Suprapubic skin (tissue), 4 donors: ENCODE measurements at regions not wholly inside any gene's neighbourhood (a gene's known extent, or its start where the extent isn't known, plus 50 kb on each side); places are given as distances from the start of the nearest gene placed in this dataset.
"Not testable (repeated sequence)": the region's sequence is repeated elsewhere in the genome, so short reads cannot be mapped to it uniquely, and the experiment has no call there.

Experiments
- POLR2A ChIP-seq, 2 donors: fragments of 450-650 bp; IDR thresholded peaks; one replicate each; pipeline ENCODE4 v1.6.1; 2017; ENCODE audit warnings: antibody characterized with exemption in 2 of 2, mild to moderate bottlenecking in 2 of 2, moderate library complexity in 2 of 2
- POLR2AphosphoS5 ChIP-seq, 3 donors: sonication (generic); formaldehyde crosslinking; IDR thresholded peaks; one replicate each; pipeline ENCODE4 v1.6.1; 2017; ENCODE audit warnings: antibody characterized with exemption in 3 of 3
- TF ChIP-seq, protein P1 (sequence below), 2 donors: fragments of 200-600 bp in 1 of 2; fragments of 450-650 bp in 1 of 2; sonication (generic) in 1 of 2; IDR thresholded peaks; one replicate each; pipeline ENCODE4 v1.5.1; 2016 to 2019; ENCODE audit warnings: antibody characterized with exemption in 2 of 2, mild to moderate bottlenecking in 1 of 2, moderate library complexity in 1 of 2

- not testable (repeated sequence) for TF ChIP-seq POLR2A, POLR2AphosphoS5 (IDR thresholded peaks at IDR 0.05)
- TF ChIP-seq, protein P1, sequence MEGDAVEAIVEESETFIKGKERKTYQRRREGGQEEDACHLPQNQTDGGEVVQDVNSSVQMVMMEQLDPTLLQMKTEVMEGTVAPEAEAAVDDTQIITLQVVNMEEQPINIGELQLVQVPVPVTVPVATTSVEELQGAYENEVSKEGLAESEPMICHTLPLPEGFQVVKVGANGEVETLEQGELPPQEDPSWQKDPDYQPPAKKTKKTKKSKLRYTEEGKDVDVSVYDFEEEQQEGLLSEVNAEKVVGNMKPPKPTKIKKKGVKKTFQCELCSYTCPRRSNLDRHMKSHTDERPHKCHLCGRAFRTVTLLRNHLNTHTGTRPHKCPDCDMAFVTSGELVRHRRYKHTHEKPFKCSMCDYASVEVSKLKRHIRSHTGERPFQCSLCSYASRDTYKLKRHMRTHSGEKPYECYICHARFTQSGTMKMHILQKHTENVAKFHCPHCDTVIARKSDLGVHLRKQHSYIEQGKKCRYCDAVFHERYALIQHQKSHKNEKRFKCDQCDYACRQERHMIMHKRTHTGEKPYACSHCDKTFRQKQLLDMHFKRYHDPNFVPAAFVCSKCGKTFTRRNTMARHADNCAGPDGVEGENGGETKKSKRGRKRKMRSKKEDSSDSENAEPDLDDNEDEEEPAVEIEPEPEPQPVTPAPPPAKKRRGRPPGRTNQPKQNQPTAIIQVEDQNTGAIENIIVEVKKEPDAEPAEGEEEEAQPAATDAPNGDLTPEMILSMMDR (IDR thresholded peaks at IDR 0.05), result not testable (repeated sequence)
Observed at GRCh38 chr9:106260908-106261307, 566.6 kb downstream of the TMEM38B start.
